ENCODE measurements at regions not wholly inside any gene's neighbourhood (a gene's known extent, or its start where the extent isn't known, plus 50 kb on each side); places are given as distances from the start of the nearest gene placed in this dataset.
A peak's percentile ranks its signal among the peaks of the same experiment; 100 is the strongest.
"Not testable (repeated sequence)": the region's sequence is repeated elsewhere in the genome, so short reads cannot be mapped to it uniquely, and the experiment has no call there.

DNA sequence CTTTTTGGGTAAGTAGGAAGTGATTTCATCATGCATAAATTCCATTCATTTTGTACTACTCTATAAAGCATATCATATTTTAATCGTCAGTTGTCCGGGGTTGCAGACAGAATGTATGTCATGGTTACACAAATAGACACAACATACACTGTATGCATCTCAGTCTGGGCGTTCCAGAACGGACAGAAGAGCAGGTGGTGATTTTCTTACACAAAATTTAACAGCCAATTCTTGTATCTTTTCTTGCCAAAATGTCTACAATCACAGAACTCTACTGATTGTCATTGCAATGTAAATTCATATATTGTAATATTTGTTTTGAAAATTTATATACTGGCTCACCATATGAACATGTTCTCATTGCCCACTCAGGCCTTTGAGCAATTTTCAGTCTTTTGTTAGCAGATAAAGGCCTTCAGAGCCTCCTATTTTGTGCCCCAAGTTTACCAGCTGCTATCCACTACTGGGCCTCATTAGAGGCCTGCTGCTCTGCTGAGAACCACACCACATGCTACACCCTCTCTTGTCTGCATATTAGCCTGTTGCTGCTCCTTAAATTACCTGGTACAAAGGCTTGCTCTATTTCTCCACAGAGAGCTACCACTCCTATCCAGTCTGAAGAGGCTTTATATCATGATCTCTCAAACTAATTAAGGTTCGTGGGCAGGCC is 61.5 kb downstream of the PRDM13 start:
- no peak for DNase-seq

DNA sequence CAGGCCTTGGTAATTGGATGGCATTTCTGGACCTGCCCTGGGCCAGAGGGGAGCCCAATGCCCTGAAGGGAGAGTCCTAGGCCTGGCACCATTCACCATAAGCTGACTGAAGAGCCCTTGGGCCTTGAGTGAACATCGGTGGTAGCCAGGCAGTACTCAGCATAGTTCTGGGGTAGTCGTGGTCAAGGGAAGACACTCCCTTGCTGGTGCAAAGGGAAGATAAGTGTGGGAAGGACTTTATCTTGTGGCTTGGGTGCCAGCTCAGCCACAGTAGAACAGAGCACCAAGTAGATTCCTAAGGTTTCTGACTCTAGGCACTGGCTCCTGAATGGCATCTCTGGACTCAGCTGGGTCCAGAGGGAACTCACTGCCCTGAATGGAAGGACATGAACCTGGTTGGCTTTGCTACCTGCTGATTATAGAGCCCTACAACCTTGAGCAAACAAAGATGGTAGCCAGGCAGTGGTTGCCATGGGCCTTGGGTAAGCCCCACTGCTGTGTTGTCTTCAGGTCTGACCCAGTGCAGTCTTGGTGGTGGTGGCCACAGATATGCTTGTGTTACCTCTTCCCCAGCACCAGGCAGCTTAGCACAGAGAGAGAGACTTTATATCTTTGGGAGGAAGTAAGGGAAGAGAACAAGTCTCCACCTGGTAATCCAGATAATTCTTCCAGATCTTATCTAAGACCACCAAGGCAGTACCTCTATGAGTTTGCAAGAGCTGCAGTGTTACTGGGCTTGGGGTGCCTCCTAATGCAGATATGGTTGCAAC is 83.5 kb downstream of the PRDM13 start:
- DNase-seq, result no peak

DNA sequence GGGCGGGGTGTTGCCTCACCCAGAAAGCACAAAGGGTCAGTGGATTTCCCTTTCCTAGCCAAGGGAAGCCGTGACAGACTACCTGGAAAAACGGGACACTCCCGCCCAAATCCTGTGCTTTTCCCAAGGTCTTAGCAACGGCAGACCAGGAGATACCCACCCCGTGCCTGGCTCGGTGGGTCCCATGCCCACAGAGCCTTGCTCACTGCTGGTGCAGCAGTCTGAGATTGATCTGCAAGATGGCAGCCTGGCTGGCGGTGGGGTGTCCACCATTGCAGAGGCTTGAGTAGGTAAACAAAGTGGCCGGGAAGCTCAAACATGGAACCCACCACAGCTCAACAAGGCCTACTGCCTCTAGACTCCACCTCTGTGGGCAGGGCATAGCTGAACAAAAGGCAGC is 95.7 kb downstream of the PRDM13 start:
- not testable (repeated sequence) for DNase-seq

DNA sequence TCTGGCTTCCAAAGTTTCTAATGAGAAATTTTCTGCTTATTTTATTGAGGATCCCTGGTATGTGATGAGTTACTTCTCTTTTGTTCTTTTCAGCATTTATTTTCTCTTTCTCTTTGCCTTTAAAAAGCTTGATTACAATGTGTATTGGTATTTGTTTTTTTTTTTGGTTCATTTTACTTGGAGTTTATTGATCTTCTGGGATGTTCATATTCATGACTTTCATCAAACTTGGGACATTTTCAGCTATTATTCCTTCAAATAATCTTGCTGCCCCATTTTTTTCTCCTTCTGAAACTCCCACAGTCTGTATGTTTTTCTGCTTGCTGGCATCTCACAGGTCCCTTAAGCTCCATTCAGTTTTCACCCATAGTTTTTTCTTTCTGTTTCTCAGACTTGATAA is 102.4 kb downstream of the PRDM13 start:
- no peak for DNase-seq

DNA sequence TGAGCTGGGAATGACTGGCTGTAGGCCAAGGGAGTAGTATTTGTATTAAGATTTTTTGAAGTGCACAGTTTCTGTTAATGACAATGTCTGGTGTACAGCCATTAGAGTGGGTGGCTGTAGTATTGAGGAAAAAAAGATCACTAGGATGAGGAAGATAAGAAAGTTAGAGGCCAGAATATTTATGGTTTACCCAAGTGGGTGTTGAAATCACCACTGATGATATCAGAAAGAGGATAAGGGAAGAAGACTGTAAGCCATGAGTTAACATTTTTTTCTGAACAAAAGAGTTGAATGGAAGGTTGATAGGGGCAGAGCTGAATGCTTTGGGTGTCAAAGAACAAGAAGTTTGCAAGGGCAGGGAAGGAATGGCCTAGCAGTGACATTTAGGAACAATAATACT is 104.7 kb downstream of the PRDM13 start:
- no peak for DNase-seq

DNA sequence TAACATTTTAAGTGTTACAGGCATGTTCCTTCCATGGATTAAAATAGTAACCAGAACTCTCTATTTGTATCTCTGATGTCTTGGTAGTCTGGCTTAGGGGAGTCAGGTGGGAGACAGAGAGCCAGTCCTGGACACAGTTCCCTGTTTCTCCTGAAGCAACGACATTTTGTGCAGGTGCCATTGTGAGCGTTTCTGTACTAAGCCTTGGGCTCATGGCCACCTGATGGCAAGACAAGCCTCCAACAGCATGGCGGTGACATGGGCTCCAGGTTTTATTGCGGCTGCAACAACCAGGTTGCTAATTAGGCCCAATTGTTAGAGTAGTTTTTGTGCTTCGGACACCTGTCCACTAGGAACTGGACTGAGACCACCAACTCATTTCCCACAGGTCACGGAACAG is 105.3 kb downstream of the PRDM13 start:
- DNase-seq, result no peak

DNA sequence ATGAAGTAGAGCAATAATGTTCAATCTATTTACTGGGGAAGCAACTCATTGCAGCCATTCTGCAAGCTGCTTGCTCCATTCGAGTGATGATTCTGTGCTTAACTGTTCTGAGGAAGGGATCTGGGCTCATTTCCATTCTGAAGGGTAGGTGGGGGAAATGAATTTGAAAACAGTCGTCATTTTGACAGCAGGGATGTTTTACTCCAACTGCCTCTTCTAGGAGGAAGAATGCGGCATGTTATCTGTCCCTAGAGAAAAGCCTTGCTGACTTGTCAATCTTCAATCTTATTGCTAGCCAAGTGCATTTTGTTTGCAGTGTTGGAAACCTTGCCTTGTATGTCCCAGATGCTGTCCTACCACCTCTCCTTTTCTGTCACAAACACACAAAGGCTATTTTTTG is 105.9 kb downstream of the PRDM13 start:
- DNase-seq, result no peak

DNA sequence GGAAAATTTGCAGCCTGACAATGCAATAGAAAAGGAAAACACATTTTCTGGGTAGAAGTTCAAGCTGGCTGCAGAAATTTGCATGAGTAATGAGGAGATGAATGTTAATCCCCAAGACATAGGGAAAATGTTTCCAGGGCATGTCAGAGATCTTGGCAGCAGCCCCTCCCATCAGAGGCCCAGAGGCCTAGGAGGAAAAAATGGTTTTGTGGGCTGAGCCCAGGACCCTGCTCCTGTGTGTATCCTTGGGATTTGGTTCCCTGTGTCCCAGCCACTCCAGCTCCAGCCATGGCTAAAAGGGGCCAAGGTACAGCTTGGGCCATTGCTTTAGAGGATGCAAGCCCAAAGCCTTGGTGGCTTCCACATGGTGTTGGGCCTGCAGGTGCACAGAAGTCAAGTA is 115.4 kb downstream of the PRDM13 start:
- DNase-seq, result not testable (repeated sequence)

DNA sequence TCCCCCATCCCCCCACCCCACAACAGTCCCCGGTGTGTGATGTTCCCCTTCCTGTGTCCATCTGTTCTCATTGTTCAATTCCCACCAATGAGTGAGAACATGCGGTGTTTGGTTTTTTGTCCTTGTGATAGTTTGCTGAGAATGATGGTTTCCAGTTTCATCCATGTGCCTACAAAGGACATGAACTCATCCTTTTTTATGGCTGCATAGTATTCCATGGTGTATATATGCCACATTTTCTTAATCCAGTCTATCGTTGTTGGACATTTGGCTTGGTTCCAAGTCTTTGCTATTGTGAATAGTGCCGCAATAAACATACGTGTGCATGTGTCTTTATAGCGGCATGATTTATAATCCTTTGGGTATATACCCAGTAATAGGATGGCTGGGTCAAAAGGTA is 123.6 kb downstream of the PRDM13 start:
- not testable (repeated sequence) for DNase-seq

DNA sequence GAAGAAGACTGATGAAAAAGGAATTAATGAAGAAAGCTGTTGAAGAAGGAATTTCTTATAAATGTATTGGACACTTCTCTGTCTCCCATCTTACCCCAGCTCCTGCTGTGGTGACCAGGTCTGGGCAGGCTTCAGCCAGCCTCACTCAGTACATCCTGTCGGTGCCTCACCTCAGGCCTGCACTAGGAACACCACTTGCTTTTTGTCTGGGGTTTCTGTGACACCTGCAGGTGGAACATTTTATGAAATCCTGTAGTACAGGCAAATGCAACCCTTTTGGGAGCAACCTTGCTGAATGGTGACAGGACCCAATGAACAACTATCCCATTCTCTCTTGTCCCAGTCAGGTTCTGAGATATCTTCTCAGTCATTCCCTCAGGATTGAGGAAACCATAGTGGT is 129.7 kb downstream of the PRDM13 start:
- no peak for DNase-seq

DNA sequence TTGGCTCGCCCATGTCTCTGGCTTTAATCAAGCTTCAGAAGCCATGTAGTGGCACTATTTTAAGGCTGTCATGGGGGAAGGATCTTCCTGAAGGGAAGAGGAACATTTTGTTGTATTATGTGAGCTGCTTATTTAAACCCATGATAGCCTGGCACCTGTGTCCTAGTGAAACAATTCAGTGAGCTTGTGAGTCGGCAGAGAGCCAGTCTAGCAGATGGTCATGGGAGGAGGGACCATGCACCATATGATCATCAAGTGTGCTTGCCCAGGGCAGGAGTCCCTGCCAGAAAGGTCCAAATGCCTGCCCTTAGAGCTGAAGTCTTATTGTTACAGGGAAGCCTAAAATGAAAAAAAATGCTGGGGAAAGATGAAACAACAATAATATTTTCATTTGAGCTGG is 132.9 kb downstream of the PRDM13 start:
- no peak for DNase-seq

DNA sequence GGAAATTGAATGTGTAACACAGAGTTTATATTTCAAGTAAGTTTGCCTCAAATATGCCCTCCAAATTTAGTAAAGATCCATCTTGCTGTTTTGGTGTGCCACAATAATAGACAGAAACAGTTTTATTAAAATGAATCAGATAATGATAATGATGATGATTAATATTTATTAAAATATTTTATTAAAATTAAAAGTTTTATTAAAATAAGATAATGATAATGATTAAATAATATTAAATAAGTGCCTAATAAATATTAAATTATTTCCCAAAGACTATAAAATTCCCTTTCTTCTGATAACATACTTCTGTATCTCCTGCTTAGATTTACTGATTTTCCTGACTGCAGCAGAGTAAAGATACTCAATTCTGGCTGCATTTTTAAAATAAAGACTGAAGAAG is 134.5 kb downstream of the PRDM13 start:
- DNase-seq, result no peak

DNA sequence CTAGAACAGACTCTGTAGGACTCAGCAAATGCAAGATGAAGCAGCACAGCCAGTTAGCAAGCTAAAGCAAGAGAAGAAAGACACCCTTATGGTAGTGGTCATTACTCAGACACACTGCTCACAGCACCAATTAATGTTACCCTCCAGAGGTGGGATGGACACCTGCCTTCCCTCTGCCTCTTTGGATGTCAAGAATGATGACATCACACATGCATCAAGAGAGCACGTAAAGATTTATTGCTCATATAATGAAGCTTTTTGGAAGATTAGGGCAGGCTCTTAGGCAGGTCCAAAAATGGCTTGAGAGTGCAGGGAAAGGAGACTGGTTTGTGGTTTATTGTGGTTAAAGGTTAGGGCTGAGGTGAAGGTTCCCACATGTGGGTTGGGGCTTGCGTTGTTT is 137.0 kb downstream of the PRDM13 start:
- no peak for DNase-seq

DNA sequence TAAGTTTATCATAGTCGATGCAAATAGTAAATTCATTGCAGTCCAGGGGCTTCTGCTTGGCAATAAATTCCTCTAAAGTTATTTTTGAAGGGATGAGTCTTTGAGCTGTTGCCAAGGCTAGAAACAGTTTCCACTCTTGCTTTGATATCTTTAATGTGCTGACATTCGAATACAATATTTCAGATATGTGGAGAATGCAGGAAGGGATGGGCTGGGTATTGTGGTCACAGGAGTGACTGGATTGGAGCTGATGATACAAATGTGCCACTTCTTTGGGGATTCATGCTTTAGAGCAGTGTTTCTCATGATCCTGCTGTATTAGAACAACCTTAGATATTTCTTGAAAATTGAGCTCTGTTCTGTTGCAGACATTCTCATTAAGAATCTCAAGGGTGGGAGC is 139.0 kb downstream of the PRDM13 start:
- DNase-seq, result no peak

DNA sequence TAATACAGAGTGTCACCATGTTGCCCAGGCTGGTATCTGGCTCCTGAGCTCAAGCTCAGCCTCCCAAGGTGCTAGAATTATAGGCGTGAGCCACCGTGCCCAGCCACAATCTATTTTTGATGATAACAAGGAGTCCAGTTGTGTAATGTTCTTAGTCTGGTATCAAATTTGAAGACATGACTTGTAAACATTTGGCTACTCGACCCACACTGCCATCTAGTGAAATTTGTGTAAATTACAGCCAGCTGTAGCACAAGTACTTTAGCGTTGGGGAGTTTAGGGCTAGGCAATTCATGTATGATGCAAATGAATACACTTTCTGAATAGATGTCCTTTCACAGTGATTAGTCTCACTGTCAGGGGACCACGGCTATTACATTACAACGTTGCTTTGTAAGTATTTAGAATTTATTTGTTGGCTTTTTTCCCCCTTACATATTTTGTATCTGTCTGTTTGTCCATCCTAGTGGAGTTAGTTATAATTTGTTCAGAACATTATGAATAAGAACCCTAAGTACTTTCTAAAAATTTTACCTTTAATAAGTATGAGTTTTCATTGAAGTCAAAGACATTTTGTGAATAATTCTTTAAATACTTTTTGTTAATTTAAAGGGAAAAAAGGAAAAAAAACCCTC is 139.7 kb downstream of the PRDM13 start:
- DNase-seq, result peak; percentile 31 to 53

DNA sequence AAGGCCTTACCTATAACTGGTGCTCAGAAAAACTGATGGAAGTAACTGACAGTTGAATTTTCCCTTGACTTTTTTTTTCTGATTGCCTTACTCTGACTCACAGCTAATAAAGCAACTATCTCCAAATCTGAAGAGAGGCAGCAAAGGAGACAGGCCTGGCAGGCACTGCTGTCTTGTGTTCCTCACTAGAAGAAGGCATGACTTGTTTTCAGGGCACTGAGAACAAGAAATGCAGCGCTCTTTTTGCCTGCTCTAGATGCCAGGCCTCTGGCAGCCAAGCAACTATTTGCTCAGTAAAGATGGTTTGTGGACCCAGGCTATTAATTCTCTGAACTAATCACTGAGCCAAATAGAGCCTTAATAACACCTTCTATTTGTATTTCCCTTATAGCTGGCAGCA is 155.1 kb downstream of the PRDM13 start:
- no peak for DNase-seq

DNA sequence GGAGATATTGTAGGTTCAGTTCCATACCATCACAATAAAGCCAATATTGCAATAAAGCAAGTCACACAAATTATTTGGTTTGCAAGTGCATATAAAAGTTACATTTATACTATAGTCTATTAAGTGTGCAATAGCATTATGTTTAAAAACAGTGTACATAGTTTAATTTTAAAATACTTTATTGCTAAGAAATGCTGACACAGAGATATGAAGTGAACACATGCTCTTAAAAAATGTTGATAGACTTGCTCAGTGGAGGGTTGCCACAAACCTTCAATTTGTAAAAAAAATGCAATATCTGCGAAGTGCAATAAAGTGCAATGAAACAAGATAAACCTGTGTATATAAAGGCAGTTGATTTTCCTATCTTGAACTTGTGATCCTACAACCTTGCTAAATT is 161.5 kb downstream of the PRDM13 start:
- no peak for DNase-seq

DNA sequence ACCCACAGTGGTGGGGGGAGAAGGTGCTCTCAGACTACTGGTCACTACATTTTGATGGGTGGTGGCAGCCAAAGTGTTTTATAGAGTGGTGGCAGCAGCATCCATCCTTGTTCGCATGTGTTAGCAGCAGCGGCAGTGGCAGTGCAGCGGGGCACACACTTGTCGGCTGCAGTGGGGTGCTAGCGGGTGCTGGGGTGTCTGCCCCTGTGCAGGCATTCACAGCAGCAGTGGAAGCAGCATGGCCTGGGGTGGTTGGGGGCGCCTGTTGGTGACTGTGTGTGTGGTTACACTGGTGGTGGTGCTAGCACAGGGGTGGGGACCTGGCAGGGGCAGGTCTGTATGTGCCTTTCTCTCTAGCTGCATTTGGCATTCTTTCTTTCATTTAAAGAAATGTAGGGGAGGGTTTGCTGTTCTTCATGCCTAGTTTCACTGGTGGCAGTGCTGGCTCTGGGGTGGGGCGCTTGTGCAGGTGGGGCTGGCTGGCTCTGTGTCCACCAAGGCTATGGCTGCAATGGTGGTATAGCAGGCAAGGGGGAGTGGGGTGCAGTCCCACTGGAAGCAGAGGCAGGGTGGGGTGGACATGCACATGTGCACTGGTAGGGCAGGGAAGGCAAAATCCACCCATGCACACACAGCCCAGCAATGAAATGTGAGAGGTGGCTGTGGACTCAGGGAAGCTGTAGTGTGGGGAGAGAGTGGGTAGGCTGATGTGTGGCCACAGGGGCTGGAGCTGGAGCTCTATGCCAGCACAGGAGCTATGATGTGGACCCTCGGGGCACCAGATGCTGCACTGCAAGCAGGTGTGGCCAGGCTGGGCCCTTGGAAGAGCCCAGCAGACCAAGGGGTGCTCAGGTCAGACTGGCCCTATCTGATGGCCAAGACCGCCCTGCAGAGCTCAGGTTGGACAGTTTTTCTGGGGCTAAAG is 173.3 kb downstream of the PRDM13 start:
- no peak for DNase-seq

DNA sequence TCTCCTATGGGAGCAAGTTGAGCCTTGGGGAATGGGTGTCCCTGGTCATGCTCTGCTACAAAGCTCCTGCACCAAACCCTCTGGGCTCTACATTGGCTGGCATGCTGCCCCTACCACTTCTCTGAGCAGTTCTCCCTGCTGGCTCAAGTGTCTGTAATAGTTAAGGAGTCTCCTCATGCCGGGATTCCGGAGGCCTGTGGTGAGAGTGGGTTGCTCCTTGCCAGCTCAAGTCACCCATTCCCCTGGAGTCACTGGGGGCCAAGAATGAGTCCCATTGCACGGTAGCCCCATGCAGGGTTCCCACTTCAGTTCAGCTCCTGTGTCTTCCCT is 173.9 kb downstream of the PRDM13 start:
- DNase-seq, result no peak

DNA sequence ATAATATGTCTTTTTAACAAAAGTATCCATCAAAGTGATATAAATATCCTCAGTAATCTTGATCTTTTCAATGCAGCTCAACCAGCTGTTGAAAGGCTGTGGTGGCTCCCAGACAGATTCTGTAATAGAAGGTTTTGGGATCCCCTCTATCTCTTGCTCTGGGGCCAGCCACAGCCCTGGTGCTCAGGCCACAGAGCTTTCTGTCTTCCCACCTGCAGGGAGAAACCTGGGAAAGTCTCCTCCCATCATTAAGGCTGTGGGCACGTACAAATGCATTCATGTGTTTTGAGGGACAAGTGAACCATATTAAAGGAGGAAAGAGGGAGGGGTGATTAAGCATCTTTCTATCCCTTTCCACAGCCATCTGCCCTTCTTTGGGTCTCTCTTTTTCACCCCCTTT is 183.1 kb downstream of the PRDM13 start:
- DNase-seq, result no peak

DNA sequence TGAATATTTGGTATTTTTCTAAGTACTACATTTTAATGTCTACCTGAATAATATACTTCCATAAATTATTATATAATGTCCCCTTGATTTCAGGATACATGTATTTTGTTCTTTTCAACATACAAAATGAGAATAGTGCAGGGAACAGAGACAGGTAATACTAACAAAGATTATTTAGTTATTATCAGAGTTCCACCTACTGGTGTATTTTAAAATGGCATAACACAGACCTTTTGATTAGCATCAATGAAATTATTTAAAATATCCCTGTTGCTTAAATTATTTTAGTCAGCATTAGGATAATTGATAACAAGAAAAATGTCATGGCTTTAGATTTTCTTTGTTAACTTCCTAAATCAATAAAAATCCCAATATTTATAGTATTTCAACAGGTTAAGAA is 184.0 kb downstream of the PRDM13 start:
- no peak for DNase-seq

DNA sequence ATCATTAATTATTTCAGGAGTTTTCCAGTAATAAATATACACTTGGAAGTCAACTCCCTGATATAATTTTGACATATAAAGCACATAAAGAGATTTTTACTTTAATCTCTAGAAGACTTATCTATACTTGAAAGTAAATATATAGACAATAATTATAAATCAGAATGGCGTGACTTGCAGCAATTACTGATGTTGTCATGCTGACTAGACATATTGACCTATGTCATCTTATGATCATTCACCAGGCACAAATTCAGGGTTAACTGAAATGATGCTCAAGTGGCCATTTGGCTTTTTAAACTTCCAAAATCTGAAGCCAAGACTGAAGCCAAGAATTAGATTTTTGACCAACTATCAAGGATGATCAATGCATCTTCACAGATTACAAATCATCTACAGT is 192.2 kb downstream of the MCHR2 start:
- DNase-seq, result no peak

DNA sequence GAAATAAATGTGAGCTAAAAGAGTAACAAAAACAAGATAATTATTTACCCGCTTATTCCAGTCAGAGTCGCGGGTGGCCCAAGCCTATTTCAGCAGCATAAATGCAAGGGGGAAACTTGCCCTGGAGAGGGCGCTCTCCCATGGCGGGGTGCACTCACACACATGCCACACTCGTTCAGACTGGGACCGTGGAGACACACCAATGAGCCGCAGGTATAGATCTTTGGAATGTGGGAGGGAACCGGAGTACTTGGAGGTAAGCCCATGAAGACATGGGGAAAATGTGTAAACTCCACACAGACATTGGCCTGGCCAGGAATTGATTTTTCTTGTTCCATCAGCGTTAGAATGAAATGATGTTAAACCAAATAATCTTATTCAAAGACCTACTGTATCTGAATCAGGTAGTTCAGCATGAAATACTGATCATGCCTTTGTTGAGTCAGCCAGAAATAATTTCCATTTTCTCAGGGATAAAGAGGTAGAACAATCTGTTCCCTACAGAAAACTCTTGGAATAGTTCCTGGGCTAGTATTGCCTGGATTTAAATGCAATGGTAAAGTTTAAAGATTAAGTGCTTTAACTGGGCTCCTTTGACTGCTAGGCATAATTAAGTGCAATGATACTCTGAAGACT is 191.5 kb downstream of the MCHR2 start:
- no peak for DNase-seq
